ENCODE measurements at regions not wholly inside any gene's neighbourhood (a gene's known extent, or its start where the extent isn't known, plus 50 kb on each side); places are given as distances from the start of the nearest gene placed in this dataset.

DNA sequence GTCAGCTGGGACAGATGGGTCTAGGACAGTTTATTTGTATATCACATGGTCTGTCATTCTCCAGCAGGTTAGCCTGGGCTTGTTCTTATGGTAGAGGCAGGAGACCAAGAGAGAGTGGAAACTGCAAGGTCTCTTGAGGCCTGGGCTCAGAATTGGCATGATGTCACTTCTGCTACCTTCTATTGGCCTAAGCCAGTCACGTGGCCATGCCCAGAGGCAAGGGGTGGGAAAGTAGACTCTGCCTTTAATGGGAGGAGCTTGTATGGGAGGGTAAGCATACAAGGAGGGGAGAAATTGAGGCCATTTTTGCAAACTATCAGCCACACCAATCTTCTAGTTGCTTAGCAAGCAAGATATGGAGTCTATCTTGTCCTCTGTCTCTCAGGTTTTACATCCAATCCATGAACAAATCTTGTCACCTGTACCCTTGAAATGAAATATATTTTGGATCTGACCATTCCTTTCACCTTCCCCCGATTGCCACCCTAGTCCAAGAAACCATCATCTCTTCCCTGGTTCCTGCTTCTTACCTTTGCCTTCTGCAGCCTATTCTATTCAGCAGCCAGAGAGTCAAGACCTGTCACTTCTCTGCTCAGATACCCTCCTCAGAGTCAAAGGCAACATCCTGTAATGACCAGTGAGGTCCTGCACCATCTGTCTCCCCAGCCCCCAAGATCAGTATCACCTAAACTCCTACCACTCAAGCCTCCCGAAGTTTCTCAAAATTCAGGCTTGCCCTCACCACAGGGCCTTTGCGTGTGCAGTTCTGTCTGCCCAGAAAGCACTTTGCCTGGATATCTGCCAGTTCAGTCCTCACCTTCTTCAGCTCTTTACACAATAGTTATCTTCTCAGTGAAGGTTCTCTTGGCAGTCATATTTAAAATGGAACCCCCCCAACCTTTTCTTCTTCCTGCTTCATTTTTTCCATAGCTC is 240.0 kb downstream of the LOXHD1 start:
- no peak for DNase-seq

DNA sequence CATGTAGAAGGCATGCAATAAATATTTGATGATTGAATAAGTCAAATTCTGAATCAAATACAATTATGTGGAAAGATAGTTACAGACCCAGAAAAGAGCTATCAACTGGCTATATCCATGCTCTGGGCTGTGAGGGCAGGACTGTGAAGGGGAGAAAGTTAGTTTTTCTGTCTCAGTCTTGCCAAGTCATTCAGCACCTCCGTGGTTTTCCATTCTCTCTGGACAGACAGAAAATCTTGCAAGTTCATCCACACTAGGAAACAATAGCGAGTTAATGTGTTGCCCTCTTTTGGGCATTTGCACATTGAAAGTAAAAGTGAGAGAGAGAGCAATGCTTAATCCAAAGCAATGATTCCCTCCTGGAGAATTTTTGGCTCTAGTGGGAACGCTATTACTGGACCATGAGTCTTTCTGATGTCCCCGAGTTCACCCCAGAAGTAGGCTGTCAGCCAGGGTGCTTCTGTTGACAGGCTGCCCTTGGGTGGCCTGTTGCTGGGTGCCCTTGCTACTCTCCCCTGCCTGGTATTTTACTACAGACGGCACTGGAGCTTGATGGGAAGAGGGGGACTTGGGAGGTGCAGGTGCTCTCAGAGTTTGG is 238.3 kb downstream of the LOXHD1 start:
- no peak for DNase-seq

DNA sequence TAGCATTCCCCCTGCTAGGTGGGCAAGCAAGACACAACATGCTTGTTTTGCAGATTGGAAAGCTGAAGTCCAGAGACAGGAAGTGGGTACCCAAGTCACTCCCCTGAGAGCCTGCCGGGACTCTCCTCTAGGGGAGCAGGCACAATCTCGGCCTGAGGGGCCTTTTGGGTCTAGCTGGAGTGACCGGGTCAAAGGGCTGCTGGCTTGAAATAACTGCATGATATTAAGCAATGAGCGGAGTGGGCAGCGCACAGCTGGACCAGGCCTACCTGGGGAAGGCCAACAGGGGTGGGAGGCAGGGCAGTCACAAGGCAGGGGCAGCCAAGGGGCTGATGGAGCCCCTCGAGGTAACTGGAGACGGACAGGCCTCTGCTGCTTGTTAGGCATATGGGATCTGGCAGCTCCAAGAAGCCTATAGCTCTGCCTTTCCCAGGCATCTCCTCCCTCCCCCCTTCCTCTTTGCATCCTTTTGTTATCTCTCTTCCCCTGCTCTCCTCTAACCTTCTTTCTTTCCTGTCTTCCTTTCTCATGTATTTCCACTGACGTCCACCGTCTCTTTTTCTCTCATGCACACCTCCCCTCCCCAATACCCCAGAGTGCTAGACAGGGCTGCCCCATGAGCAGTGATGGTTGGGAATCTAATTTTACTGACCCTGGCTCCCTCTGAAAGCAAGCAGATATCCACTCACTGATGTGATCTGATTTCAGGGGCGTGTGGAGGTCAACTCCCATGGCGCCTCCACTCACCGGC is 237.5 kb downstream of the LOXHD1 start:
- no peak for DNase-seq

- DNase-seq, result no peak
Measured at GRCh38 chr18:46421973-46422551, 235.0 kb downstream of the LOXHD1 start.

DNA sequence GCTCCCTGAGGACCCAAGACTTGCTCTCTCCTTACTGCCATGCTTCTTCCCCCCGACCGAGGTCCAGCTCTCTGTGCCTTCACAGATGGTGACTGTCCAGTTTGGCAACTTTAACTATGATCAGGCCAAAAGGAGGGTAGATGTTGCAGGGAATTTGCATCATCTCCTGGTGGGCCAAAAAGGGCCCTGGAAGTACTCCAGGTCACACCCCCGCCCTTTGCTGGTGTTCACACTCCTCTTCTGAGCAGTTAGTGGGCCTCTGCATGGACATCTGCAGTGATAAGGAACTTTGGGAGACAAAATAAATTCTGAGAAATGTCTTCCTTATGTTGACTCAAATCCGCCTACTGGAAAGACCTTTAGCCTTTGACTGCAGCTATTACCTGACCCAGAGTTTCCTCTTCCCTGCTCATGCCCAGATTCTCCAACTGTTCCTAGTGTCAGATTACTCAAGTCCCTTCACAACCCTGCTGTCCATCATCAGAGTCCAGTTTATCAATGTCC is 234.4 kb downstream of the LOXHD1 start:
- DNase-seq, result no peak

GRCh38 chr18:46423226-46423805 is 233.7 kb downstream of the LOXHD1 start:
- no peak for DNase-seq

DNA sequence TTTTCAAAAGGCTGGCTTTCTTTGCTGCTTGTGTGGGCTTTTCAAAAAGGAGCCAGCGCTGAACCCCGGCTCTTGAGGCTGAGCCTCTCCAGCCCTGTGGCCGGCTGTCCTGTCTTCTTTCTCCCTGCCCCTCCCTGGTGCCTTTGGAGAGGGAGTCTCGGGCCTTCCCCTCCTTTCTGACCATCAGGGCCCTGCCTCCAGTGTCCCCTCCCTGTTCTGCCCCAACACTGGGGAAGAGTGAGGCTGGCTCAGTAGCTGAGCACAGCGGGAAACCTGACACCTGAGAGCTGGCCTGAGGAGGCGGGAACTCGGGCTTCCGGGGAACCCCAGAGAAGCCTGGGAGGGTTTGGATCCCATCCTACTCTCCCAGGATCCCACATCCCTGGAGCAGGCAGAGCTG is 232.1 kb downstream of the LOXHD1 start:
- DNase-seq, result no peak

GRCh38 chr18:46425511-46425910 is 231.5 kb downstream of the LOXHD1 start:
- DNase-seq, result no peak

GRCh38 chr18:46426021-46426678 is 230.9 kb downstream of the LOXHD1 start:
- no peak for DNase-seq

GRCh38 chr18:46426679-46427047 is 230.4 kb downstream of the LOXHD1 start:
- DNase-seq, result no peak

All from NCI-H1105 (cell line).